ENCODE measurements at regions not wholly inside any gene's neighbourhood (a gene's known extent, or its start where the extent isn't known, plus 50 kb on each side); places are given as distances from the start of the nearest gene placed in this dataset.

GRCh38 chr4:86482306-86483172 is 111.6 kb upstream of the PTPN13 start:
- H3K36me3 ChIP-seq (ENCODE audit: control insufficient read depth, insufficient read depth, low read length, severe bottlenecking): no peaks in the 10 kb centered on the region
- DNase-seq (ENCODE audit: low read depth): peak; percentile 58
- H3K9me3 ChIP-seq (ENCODE audit: control insufficient read depth, low read length): no peaks in the 10 kb centered on the region
- H3K4me3 ChIP-seq (ENCODE audit: low read length): peak overlapping the region; percentile 55
- H3K9ac ChIP-seq (ENCODE audit: low read length): peak overlapping the region; percentile 55
- no peaks in the 10 kb centered on the region for H3K27me3 ChIP-seq (replicated peaks; ENCODE audit: control insufficient read depth, insufficient read depth, low read length)
- H3K4me1 ChIP-seq (ENCODE audit: control insufficient read depth, insufficient read depth, low read length): peaks cover 7% of the 10 kb centered on the region

DNA sequence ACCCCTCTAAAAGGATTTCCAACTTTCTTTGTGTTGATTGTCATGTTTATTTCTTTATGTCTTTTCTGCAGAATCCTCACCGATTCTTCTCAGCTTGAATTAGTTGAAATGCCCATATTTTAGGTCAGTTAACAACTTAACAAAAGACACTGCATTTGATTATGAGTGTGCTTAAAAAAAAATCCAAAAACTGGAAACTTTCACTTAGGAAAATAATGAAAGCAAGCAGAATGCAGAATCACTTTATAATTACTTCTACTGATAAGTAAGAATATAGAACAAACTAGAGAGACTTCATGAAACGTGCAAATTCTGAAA is 111.0 kb upstream of the PTPN13 start:
- H3K36me3 ChIP-seq (ENCODE audit: control insufficient read depth, insufficient read depth, low read length, severe bottlenecking): no peaks in the 10 kb centered on the region
- H3K27me3 ChIP-seq (replicated peaks; ENCODE audit: control insufficient read depth, insufficient read depth, low read length): no peaks in the 10 kb centered on the region
- no peak for DNase-seq (ENCODE audit: low read depth)
- H3K9ac ChIP-seq (ENCODE audit: low read length): peak overlapping the region; percentile 55
- H3K4me3 ChIP-seq (ENCODE audit: low read length): peak overlapping the region; percentile 55
- H3K4me1 ChIP-seq (ENCODE audit: control insufficient read depth, insufficient read depth, low read length): peaks cover 7% of the 10 kb centered on the region
- H3K9me3 ChIP-seq (ENCODE audit: control insufficient read depth, low read length): no peaks in the 10 kb centered on the region

- Histone ChIP-seq H3K36me3 (ENCODE audit: control insufficient read depth, insufficient read depth, low read length, severe bottlenecking) (no peaks in the 10 kb centered on the region), H3K9me3 (ENCODE audit: control insufficient read depth, low read length) (no peaks in the 10 kb centered on the region), H3K9ac (ENCODE audit: low read length) (no peak overlapping the region), H3K27me3 (replicated peaks; ENCODE audit: control insufficient read depth, insufficient read depth, low read length) (no peaks in the 10 kb centered on the region), H3K4me1 (ENCODE audit: control insufficient read depth, insufficient read depth, low read length) (peaks cover 7% of the 10 kb centered on the region), H3K4me3 (ENCODE audit: low read length) (no peak overlapping the region)
- DNase-seq (ENCODE audit: low read depth): no peak
These were observed 110.3 kb upstream of the PTPN13 start for GRCh38 chr4:86483773-86484172.

DNA sequence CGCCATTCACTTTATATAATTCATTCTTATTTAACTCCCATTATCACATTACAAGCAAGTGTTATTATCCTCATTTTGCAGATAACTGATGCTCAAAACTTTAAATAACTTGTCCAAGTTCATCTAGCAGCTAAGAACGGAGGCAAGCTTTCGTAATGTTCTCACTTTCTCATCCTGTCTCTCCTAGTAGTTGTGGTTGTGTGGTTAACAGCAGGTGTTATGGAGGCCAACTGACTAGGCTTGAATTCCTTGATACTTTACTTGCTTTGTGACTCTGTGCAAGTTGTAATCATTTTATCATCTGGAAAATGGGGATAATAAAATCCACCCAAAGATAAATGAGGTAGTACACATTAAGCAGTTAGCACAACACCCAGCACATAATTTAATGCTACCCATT is 109.9 kb upstream of the PTPN13 start:
- DNase-seq (ENCODE audit: low read depth): no peak
- no peaks in the 10 kb centered on the region for H3K27me3 ChIP-seq (replicated peaks; ENCODE audit: control insufficient read depth, insufficient read depth, low read length)
- no peak overlapping the region for H3K9ac ChIP-seq (ENCODE audit: low read length)
- H3K36me3 ChIP-seq (ENCODE audit: control insufficient read depth, insufficient read depth, low read length, severe bottlenecking): no peaks in the 10 kb centered on the region
- H3K4me1 ChIP-seq (ENCODE audit: control insufficient read depth, insufficient read depth, low read length): peaks cover 7% of the 10 kb centered on the region
- H3K4me3 ChIP-seq (ENCODE audit: low read length): no peak overlapping the region
- H3K9me3 ChIP-seq (ENCODE audit: control insufficient read depth, low read length): no peaks in the 10 kb centered on the region

GRCh38 chr4:86487738-86488348 is 106.3 kb upstream of the PTPN13 start:
- Histone ChIP-seq H3K4me1 (ENCODE audit: control insufficient read depth, insufficient read depth, low read length) (peaks cover 3% of the 10 kb centered on the region), H3K27me3 (replicated peaks; ENCODE audit: control insufficient read depth, insufficient read depth, low read length) (no peaks in the 10 kb centered on the region), H3K9ac (ENCODE audit: low read length) (no peak overlapping the region), H3K9me3 (ENCODE audit: control insufficient read depth, low read length) (no peaks in the 10 kb centered on the region), H3K36me3 (ENCODE audit: control insufficient read depth, insufficient read depth, low read length, severe bottlenecking) (no peaks in the 10 kb centered on the region), H3K4me3 (ENCODE audit: low read length) (no peak overlapping the region)
- DNase-seq (ENCODE audit: low read depth): no peak

GRCh38 chr4:86493460-86493859 is 100.7 kb upstream of the PTPN13 start:
- Histone ChIP-seq H3K9me3 (ENCODE audit: control insufficient read depth, low read length) (no peaks in the 10 kb centered on the region), H3K4me3 (ENCODE audit: low read length) (no peak overlapping the region), H3K4me1 (ENCODE audit: control insufficient read depth, insufficient read depth, low read length) (peaks cover 30% of the 10 kb centered on the region), H3K27me3 (replicated peaks; ENCODE audit: control insufficient read depth, insufficient read depth, low read length) (no peaks in the 10 kb centered on the region), H3K36me3 (ENCODE audit: control insufficient read depth, insufficient read depth, low read length, severe bottlenecking) (no peaks in the 10 kb centered on the region), H3K9ac (ENCODE audit: low read length) (no peak overlapping the region)
- peak; percentile 38 for DNase-seq (ENCODE audit: low read depth)

DNA sequence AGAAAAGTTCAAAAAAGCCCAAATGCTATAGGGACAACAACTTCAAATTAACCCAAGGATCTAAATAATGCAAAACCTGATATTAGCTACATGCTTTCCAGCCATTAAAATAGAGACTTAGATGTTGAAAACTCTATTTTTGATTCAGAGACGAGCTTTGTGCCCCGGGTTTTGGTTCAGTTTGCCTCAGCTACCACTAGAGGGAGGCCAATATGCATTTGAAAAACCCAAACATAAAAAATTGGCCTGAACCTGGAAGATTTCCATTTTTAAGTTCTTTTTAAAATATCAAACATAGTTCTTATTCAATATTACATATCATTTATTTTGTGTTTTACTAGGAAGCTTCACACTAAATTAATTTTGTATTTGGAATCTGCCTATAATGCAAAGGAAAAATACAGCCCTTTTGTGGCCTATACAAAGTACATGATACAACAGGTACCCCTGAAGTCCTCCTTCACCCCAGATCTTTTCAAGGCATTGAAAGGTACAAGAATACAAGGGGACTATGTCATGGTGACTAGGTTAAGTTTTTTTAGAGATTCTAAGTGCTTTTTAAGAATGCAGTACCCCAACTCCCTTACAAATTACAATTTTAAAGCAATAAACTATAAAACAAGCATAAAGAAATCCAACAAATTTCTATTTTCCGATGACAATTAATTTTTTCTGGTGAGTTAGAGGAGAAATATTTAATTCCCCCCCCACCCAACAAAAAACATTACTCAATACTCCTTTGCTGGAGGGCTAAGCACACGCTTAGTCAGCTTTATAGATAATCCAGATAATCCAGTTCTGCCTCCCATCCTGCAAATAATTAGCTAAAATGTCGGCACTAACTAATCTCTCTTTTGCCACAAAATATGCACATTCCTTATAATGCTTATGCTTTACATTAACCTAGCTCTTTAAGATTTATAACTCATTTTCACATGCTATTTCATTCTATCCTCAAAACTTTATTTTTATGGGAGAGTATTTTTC is 97.7 kb upstream of the PTPN13 start:
- H3K9me3 ChIP-seq (ENCODE audit: control insufficient read depth, low read length): no peaks in the 10 kb centered on the region
- H3K9ac ChIP-seq (ENCODE audit: low read length): peak overlapping the region; percentile 4
- no peaks in the 10 kb centered on the region for H3K36me3 ChIP-seq (ENCODE audit: control insufficient read depth, insufficient read depth, low read length, severe bottlenecking)
- no peak overlapping the region for H3K4me3 ChIP-seq (ENCODE audit: low read length)
- no peaks in the 10 kb centered on the region for H3K27me3 ChIP-seq (replicated peaks; ENCODE audit: control insufficient read depth, insufficient read depth, low read length)
- DNase-seq (ENCODE audit: low read depth): peak; percentile 87
- peaks cover 30% of the 10 kb centered on the region for H3K4me1 ChIP-seq (ENCODE audit: control insufficient read depth, insufficient read depth, low read length)

DNA sequence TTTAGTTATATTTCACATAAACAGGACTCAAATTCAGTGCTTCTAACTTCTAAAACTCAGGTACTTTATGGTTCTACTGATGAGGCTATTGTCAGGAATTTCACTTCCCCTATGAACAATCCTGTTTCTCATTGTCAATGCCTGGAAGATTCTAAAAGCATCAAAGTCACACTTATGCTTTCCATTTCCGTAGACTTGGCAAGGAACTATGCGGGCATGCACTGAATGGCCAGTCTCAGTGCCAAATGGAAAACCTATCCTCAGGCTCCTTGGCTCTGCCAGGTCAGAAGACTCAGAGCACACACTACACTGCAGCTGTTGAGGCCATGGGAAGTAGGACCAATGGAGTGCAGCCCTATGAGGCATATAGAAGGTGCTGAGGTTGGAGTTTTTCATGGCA is 97.0 kb upstream of the PTPN13 start:
- no peak overlapping the region for H3K9ac ChIP-seq (ENCODE audit: low read length)
- H3K27me3 ChIP-seq (replicated peaks; ENCODE audit: control insufficient read depth, insufficient read depth, low read length): no peaks in the 10 kb centered on the region
- no peaks in the 10 kb centered on the region for H3K9me3 ChIP-seq (ENCODE audit: control insufficient read depth, low read length)
- peaks cover 30% of the 10 kb centered on the region for H3K4me1 ChIP-seq (ENCODE audit: control insufficient read depth, insufficient read depth, low read length)
- H3K36me3 ChIP-seq (ENCODE audit: control insufficient read depth, insufficient read depth, low read length, severe bottlenecking): no peaks in the 10 kb centered on the region
- no peak overlapping the region for H3K4me3 ChIP-seq (ENCODE audit: low read length)
- DNase-seq (ENCODE audit: low read depth): peak; percentile 22

GRCh38 chr4:86497980-86498862 is 95.9 kb upstream of the PTPN13 start:
- Histone ChIP-seq H3K4me3 (ENCODE audit: low read length) (peak overlapping the region; percentile 24), H3K4me1 (ENCODE audit: control insufficient read depth, insufficient read depth, low read length) (peaks cover 29% of the 10 kb centered on the region), H3K9ac (ENCODE audit: low read length) (peak overlapping the region; percentile 18), H3K36me3 (ENCODE audit: control insufficient read depth, insufficient read depth, low read length, severe bottlenecking) (no peaks in the 10 kb centered on the region), H3K9me3 (ENCODE audit: control insufficient read depth, low read length) (no peaks in the 10 kb centered on the region), H3K27me3 (replicated peaks; ENCODE audit: control insufficient read depth, insufficient read depth, low read length) (no peaks in the 10 kb centered on the region)
- DNase-seq (ENCODE audit: low read depth): peak; percentile 86

- H3K36me3 ChIP-seq (ENCODE audit: control insufficient read depth, insufficient read depth, low read length, severe bottlenecking): no peaks in the 10 kb centered on the region
- no peak for DNase-seq (ENCODE audit: low read depth)
- H3K4me3 ChIP-seq (ENCODE audit: low read length): no peak overlapping the region
- peaks cover 23% of the 10 kb centered on the region for H3K4me1 ChIP-seq (ENCODE audit: control insufficient read depth, insufficient read depth, low read length)
- no peaks in the 10 kb centered on the region for H3K27me3 ChIP-seq (replicated peaks; ENCODE audit: control insufficient read depth, insufficient read depth, low read length)
- no peaks in the 10 kb centered on the region for H3K9me3 ChIP-seq (ENCODE audit: control insufficient read depth, low read length)
- no peak overlapping the region for H3K9ac ChIP-seq (ENCODE audit: low read length)
These were observed 95.3 kb upstream of the PTPN13 start for GRCh38 chr4:86498863-86499166.
